Breast epithelium (tissue), 3 donors: ENCODE measurements at regions not wholly inside any gene's neighbourhood (a gene's known extent, or its start where the extent isn't known, plus 50 kb on each side); places are given as distances from the start of the nearest gene placed in this dataset.

Experiments
- CTCF ChIP-seq, 3 donors: fragments of 450-650 bp; IDR thresholded peaks; one replicate each; pipeline ENCODE4 v1.5.1; 2016 to 2017; ENCODE audit warnings: antibody characterized with exemption in 3 of 3, mild to moderate bottlenecking in 3 of 3, moderate library complexity in 3 of 3
- POLR2A ChIP-seq: fragments of 450-650 bp; IDR thresholded peaks from one replicate; pipeline ENCODE4 v1.6.1; 2016; ENCODE audit warnings: antibody characterized with exemption, mild to moderate bottlenecking, moderate library complexity
- POLR2AphosphoS5 ChIP-seq, 3 donors: sonication (generic); formaldehyde crosslinking; IDR thresholded peaks; one replicate each; pipeline ENCODE4 v1.6.1; 2017; ENCODE audit warnings: antibody characterized with exemption in 3 of 3

- TF ChIP-seq POLR2A, result no peak
- no peak for TF ChIP-seq CTCF (IDR thresholded peaks at IDR 0.05)
- TF ChIP-seq POLR2AphosphoS5 (IDR thresholded peaks at IDR 0.05), result no peak
These were observed 276.2 kb upstream of the RARB start for GRCh38 chr3:25151903-25152295.
